COLO829 (cell line): ENCODE measurements at regions not wholly inside any gene's neighbourhood (a gene's known extent, or its start where the extent isn't known, plus 50 kb on each side); places are given as distances from the start of the nearest gene placed in this dataset.
"Not testable (repeated sequence)": the region's sequence is repeated elsewhere in the genome, so short reads cannot be mapped to it uniquely, and the experiment has no call there.

Experiments
- DNase-seq: peaks from one replicate; pipeline ENCODE4 v3.0.0; 2012; ENCODE audit warnings: low spot score

- no peak for DNase-seq
Measured at GRCh38 chr17:31798205-31798724, 60.8 kb downstream of the COPRS start.

- DNase-seq: not testable (repeated sequence)
Measured at GRCh38 chr17:31795941-31796340, 63.1 kb downstream of the COPRS start.

- no peak for DNase-seq
Measured at GRCh38 chr17:31794111-31794510, 64.9 kb downstream of the COPRS start.

GRCh38 chr17:31793634-31794033, 65.4 kb downstream of the COPRS start:
- not testable (repeated sequence) for DNase-seq

GRCh38 chr17:31792007-31792585, 66.9 kb downstream of the COPRS start:
- no peak for DNase-seq

GRCh38 chr17:31789707-31790505, 69.1 kb downstream of the COPRS start:
- no peak for DNase-seq

GRCh38 chr17:31788956-31789355, 70.1 kb downstream of the COPRS start:
- DNase-seq: no peak

GRCh38 chr17:31788571-31788946, 70.5 kb downstream of the COPRS start:
- no peak for DNase-seq

- DNase-seq: no peak
Measured at GRCh38 chr17:31787857-31788570, 71.0 kb downstream of the COPRS start.

- no peak for DNase-seq
Measured at GRCh38 chr17:31786796-31787481, 72.1 kb downstream of the COPRS start.

- DNase-seq: no peak
Measured at GRCh38 chr17:31780483-31780882, 78.6 kb downstream of the COPRS start.

- DNase-seq: no peak
Measured at GRCh38 chr17:31778523-31778922, 80.5 kb downstream of the COPRS start.

GRCh38 chr17:31771328-31771727, 87.7 kb downstream of the COPRS start:
- DNase-seq: not testable (repeated sequence)

GRCh38 chr17:31770501-31770900, 88.5 kb downstream of the COPRS start:
- DNase-seq: not testable (repeated sequence)

- not testable (repeated sequence) for DNase-seq
Measured at GRCh38 chr17:31761836-31762510, 97.1 kb downstream of the COPRS start.

- no peak for DNase-seq
Measured at GRCh38 chr17:31758646-31759045, 100.4 kb downstream of the COPRS start.

GRCh38 chr17:31757097-31757496, 101.9 kb downstream of the COPRS start:
- DNase-seq: no peak

GRCh38 chr17:31754239-31754945, 104.7 kb downstream of the COPRS start:
- peak; percentile 67 for DNase-seq

GRCh38 chr17:31753011-31753410, 106.0 kb downstream of the COPRS start:
- no peak for DNase-seq

GRCh38 chr17:31752584-31752983, 106.5 kb downstream of the COPRS start:
- DNase-seq: no peak

GRCh38 chr17:31750578-31750977, 108.5 kb downstream of the COPRS start:
- no peak for DNase-seq
